GM23338 (cell line): ENCODE measurements at regions not wholly inside any gene's neighbourhood (a gene's known extent, or its start where the extent isn't known, plus 50 kb on each side); places are given as distances from the start of the nearest gene placed in this dataset.
A peak's percentile ranks its signal among the peaks of the same experiment; 100 is the strongest.

Experiments used
- ATAC-seq: fragments of 200-7000 bp; cut with Tn5 transposase; 3 replicates; pipeline ENCODE4 v1.9.1; 2020
- DNase-seq: peaks from one replicate; pipeline ENCODE4 v3.0.0-alpha.2; 2015; ENCODE audit warnings: low spot score
- H2AFZ ChIP-seq: fragments of 200-600 bp; sonication (generic); 2 replicates; pipeline ENCODE4 v1.8.0; 2016; ENCODE audit warnings: antibody characterized with exemption, mild to moderate bottlenecking, moderate library complexity
- H3F3A ChIP-seq: fragments of 200-600 bp; sonication (generic); replicated peaks from 2 replicates; pipeline ENCODE4 v1.8.0; 2017; ENCODE audit warnings: antibody characterized with exemption, mixed run types, low read depth
- H3K27ac ChIP-seq: fragments of 200-600 bp; sonication (generic); 2 replicates; pipeline ENCODE4 v1.6.1; 2016; ENCODE audit warnings: low read depth
- H3K27me3 ChIP-seq: fragments of 200-600 bp; sonication (generic); 2 replicates; pipeline ENCODE4 v1.8.0; 2016; ENCODE audit warnings: mild to moderate bottlenecking, mixed run types, moderate library complexity; ENCODE audit not compliant: insufficient read depth
- H3K36me3 ChIP-seq: fragments of 200-600 bp; sonication (generic); 2 replicates; pipeline ENCODE4 v1.8.0; 2016; ENCODE audit warnings: mild to moderate bottlenecking; ENCODE audit not compliant: insufficient read depth
- H3K4me1 ChIP-seq: fragments of 200-600 bp; sonication (generic); 2 replicates; pipeline ENCODE4 v1.8.0; 2016; ENCODE audit warnings: mild to moderate bottlenecking, moderate library complexity; ENCODE audit not compliant: insufficient read depth
- H3K4me2 ChIP-seq: fragments of 200-600 bp; sonication (generic); 2 replicates; pipeline ENCODE4 v1.7.1; 2017; ENCODE audit warnings: mixed run types
- H3K4me3 ChIP-seq: fragments of 200-600 bp; sonication (generic); 2 replicates; pipeline ENCODE4 v1.6.1; 2016; ENCODE audit warnings: mixed run types
- H3K79me2 ChIP-seq: fragments of 200-600 bp; sonication (generic); replicated peaks from 2 replicates; pipeline ENCODE4 v1.8.0; 2017; ENCODE audit warnings: mild to moderate bottlenecking; ENCODE audit not compliant: insufficient read depth
- H3K9me2 ChIP-seq: fragments of 200-600 bp; sonication (generic); 2 replicates; pipeline ENCODE4 v1.8.0; 2017; ENCODE audit not compliant: insufficient read depth
- H4K20me1 ChIP-seq: fragments of 200-600 bp; sonication (generic); replicated peaks from 2 replicates; pipeline ENCODE4 v1.8.0; 2017; ENCODE audit warnings: mild to moderate bottlenecking; ENCODE audit not compliant: insufficient read depth
- H3K27ac Mint-ChIP-seq: 2 replicates; pipeline ENCODE4 v1.8.0; 2020; ENCODE audit warnings: inconsistent platforms, mild to moderate bottlenecking, moderate library complexity, mixed read lengths
- H3K27me3 Mint-ChIP-seq: 3 replicates; pipeline ENCODE4 v1.8.0; 2022; ENCODE audit warnings: low read depth, mild to moderate bottlenecking, moderate library complexity, mixed read lengths, inconsistent platforms; ENCODE audit not compliant: insufficient read depth, poor library complexity
- H3K36me3 Mint-ChIP-seq: 3 replicates; pipeline ENCODE4 v1.8.0; 2021; ENCODE audit warnings: low read depth, mild to moderate bottlenecking, inconsistent platforms, moderate library complexity, mixed read lengths
- H3K4me1 Mint-ChIP-seq: 3 replicates; pipeline ENCODE4 v1.8.0; 2020; ENCODE audit warnings: mild to moderate bottlenecking, inconsistent platforms, mixed read lengths
- H3K4me3 Mint-ChIP-seq: 3 replicates; pipeline ENCODE4 v1.8.0; 2021; ENCODE audit warnings: moderate library complexity, mild to moderate bottlenecking, inconsistent platforms, mixed read lengths
- H3K9me3 Mint-ChIP-seq: 3 replicates; pipeline ENCODE4 v1.8.0; 2020; ENCODE audit warnings: moderate library complexity, mild to moderate bottlenecking, inconsistent platforms, mixed read lengths
- EZH2 ChIP-seq: fragments of 200-600 bp; sonication (generic); IDR thresholded peaks from one replicate; pipeline ENCODE4 v1.8.0; 2017; ENCODE audit warnings: antibody characterized with exemption, mild to moderate bottlenecking, low read depth; ENCODE audit not compliant: unreplicated experiment
- EZH2phosphoT487 ChIP-seq: fragments of 200-600 bp; sonication (generic); IDR thresholded peaks from one replicate; pipeline ENCODE4 v1.8.1; 2018; ENCODE audit warnings: antibody characterized with exemption; ENCODE audit not compliant: unreplicated experiment
- JUNB ChIP-seq: IDR thresholded peaks from one replicate; pipeline ENCODE4 v1.6.1; 2016; ENCODE audit warnings: antibody characterized with exemption; ENCODE audit not compliant: unreplicated experiment
- NANOG ChIP-seq: IDR thresholded peaks from 2 replicates; pipeline ENCODE4 v1.6.1; 2016; ENCODE audit warnings: antibody characterized with exemption, borderline replicate concordance
- POLR2AphosphoS5 ChIP-seq: IDR thresholded peaks from 2 replicates; pipeline ENCODE4 v1.6.1; 2016; ENCODE audit warnings: antibody characterized with exemption, low read depth
- STAT1 ChIP-seq: IDR thresholded peaks from one replicate; pipeline ENCODE4 v1.6.1; 2016; ENCODE audit warnings: antibody characterized with exemption; ENCODE audit not compliant: unreplicated experiment
- TF ChIP-seq, protein P1 (sequence below): IDR thresholded peaks from 2 replicates; pipeline ENCODE4 v1.6.1; 2016; ENCODE audit warnings: antibody characterized with exemption
- TF ChIP-seq, protein P2 (sequence below): IDR thresholded peaks from one replicate; pipeline ENCODE4 v1.6.1; 2018; ENCODE audit warnings: antibody characterized with exemption; ENCODE audit not compliant: unreplicated experiment
- TF ChIP-seq, protein P3 (sequence below), 2 experiments: fragments of 200-600 bp in 1 of 2; sonication (generic) in 1 of 2; conservative IDR thresholded peaks; 2 replicates each; pipeline versions ENCODE4 v1.5.1 to v1.6.1; 2016 to 2017; ENCODE audit warnings: antibody characterized with exemption in 2 of 2, low read depth in 2 of 2, mild to moderate bottlenecking in 2 of 2, moderate library complexity in 1 of 2

DNA sequence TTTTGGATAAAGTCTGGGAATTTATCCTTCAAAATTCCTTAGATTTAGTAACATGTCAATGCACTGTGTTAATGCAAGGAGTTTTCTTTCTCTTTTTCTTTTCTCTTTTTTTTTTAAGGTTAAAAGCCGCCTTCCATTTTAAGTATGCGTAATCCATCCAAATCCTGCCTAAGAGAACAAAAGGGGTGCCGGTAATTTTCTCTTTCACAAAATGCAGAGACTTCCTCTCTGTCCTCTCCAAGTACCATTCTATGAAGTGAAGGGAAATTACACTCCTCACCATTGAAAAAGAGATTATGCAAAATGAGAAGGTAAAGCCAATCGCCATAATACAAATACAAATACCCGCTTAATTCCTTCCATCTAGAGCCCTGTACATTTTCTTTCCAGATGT lies 273.8 kb downstream of the BLID start (continued):
- TF ChIP-seq, protein P1, sequence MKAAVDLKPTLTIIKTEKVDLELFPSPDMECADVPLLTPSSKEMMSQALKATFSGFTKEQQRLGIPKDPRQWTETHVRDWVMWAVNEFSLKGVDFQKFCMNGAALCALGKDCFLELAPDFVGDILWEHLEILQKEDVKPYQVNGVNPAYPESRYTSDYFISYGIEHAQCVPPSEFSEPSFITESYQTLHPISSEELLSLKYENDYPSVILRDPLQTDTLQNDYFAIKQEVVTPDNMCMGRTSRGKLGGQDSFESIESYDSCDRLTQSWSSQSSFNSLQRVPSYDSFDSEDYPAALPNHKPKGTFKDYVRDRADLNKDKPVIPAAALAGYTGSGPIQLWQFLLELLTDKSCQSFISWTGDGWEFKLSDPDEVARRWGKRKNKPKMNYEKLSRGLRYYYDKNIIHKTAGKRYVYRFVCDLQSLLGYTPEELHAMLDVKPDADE = no peak
- no peak for TF ChIP-seq STAT1
- TF ChIP-seq, protein P2, sequence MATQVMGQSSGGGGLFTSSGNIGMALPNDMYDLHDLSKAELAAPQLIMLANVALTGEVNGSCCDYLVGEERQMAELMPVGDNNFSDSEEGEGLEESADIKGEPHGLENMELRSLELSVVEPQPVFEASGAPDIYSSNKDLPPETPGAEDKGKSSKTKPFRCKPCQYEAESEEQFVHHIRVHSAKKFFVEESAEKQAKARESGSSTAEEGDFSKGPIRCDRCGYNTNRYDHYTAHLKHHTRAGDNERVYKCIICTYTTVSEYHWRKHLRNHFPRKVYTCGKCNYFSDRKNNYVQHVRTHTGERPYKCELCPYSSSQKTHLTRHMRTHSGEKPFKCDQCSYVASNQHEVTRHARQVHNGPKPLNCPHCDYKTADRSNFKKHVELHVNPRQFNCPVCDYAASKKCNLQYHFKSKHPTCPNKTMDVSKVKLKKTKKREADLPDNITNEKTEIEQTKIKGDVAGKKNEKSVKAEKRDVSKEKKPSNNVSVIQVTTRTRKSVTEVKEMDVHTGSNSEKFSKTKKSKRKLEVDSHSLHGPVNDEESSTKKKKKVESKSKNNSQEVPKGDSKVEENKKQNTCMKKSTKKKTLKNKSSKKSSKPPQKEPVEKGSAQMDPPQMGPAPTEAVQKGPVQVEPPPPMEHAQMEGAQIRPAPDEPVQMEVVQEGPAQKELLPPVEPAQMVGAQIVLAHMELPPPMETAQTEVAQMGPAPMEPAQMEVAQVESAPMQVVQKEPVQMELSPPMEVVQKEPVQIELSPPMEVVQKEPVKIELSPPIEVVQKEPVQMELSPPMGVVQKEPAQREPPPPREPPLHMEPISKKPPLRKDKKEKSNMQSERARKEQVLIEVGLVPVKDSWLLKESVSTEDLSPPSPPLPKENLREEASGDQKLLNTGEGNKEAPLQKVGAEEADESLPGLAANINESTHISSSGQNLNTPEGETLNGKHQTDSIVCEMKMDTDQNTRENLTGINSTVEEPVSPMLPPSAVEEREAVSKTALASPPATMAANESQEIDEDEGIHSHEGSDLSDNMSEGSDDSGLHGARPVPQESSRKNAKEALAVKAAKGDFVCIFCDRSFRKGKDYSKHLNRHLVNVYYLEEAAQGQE = no peak
- TF ChIP-seq POLR2AphosphoS5 = no peak
- no peak for TF ChIP-seq NANOG
- TF ChIP-seq EZH2phosphoT487 = no peak

DNA sequence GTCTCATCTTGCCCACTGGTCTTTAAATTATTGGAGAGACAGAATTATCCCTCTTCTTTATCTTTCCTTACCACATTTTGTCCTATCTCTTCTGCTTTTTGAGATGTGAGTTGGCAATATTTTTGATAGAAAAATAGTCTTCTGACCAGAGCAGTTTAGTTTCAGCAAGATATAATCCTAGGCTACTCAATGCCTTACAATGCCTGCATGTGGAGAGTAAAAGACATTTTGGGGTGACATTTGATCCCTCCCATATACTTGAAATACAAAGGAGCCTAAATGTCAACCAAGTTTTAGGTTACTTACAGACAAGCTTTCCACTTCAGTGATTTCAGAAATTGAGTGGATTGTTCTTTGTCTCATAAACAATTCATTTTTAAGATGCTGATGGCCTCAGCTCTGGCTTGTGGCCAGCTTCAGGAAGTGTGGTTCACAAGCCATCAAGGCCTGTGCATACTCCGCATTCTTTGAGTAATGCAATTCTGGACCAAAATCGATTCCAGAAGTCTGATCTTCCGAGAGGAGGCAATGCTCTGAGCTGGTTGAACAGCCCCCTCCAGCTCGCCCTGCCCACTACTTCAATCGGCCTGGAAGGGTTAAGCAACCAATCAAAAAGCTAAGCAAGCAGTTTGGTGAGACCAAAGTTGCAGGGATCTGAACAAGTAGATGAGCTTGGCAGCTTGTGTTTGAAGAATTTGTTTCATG lies 274.4 kb downstream of the BLID start:
- Histone ChIP-seq H3K4me2 (peak overlapping the region; percentile 4), H4K20me1 (no peaks in the 10 kb centered on the region), H3K9me2 (peaks cover 7% of the 10 kb centered on the region), H3K79me2 (no peaks in the 10 kb centered on the region), H3K4me3 (no peak overlapping the region), H2AFZ (peak overlapping the region; percentile 29; the same call in 1 of the 2 replicates), H3K4me1 (peaks cover 14% of the 10 kb centered on the region), H3F3A (no peaks in the 10 kb centered on the region), H3K27me3 (no peaks in the 10 kb centered on the region), H3K27ac (no peak overlapping the region), H3K36me3 (no peaks in the 10 kb centered on the region)
- H3K9me3 Mint-ChIP-seq = no peaks in the 10 kb centered on the region
- H3K27me3 Mint-ChIP-seq = peaks cover 1% of the 10 kb centered on the region
- peak; percentile 41; the same call in 2 of the 3 replicates for ATAC-seq
- no peak overlapping the region for H3K4me3 Mint-ChIP-seq
- no peak overlapping the region; the same call in 1 of the 2 replicates for H3K27ac Mint-ChIP-seq
- no peaks in the 10 kb centered on the region for H3K36me3 Mint-ChIP-seq
- H3K4me1 Mint-ChIP-seq = peaks cover 12% of the 10 kb centered on the region
- DNase-seq = peak; percentile 39
- TF ChIP-seq, protein P1 = no peak
- TF ChIP-seq EZH2phosphoT487 (no peak), EZH2 (no peak), JUNB (no peak), STAT1 (no peak)
- TF ChIP-seq, protein P2 = no peak
- TF ChIP-seq, protein P3, sequence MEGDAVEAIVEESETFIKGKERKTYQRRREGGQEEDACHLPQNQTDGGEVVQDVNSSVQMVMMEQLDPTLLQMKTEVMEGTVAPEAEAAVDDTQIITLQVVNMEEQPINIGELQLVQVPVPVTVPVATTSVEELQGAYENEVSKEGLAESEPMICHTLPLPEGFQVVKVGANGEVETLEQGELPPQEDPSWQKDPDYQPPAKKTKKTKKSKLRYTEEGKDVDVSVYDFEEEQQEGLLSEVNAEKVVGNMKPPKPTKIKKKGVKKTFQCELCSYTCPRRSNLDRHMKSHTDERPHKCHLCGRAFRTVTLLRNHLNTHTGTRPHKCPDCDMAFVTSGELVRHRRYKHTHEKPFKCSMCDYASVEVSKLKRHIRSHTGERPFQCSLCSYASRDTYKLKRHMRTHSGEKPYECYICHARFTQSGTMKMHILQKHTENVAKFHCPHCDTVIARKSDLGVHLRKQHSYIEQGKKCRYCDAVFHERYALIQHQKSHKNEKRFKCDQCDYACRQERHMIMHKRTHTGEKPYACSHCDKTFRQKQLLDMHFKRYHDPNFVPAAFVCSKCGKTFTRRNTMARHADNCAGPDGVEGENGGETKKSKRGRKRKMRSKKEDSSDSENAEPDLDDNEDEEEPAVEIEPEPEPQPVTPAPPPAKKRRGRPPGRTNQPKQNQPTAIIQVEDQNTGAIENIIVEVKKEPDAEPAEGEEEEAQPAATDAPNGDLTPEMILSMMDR (conservative IDR thresholded peaks at IDR 0.05; ENCODE audit: low read depth in 2 of 2) = no peak
